ENCODE measurements at regions not wholly inside any gene's neighbourhood (a gene's known extent, or its start where the extent isn't known, plus 50 kb on each side); places are given as distances from the start of the nearest gene placed in this dataset.

DNA sequence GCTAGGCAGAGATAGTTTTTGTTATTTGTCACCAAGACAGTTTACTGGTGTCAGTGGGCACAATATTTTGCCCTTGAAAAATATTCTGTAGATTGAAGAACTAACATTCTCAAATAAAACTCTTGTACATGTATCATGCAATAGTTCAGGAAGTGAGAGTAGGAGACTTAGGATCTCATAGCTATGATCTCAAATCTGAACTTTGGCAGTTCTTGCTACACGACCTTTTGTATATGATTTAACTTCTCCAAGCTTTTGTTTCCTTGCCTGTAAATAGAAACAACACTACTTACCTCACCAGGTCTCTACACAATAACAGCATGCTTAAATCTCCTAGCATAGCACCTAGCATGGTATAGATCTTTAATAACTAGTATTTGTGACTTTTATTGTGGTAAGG lies 219.9 kb downstream of the ICOS start:
- TF ChIP-seq, protein P1, sequence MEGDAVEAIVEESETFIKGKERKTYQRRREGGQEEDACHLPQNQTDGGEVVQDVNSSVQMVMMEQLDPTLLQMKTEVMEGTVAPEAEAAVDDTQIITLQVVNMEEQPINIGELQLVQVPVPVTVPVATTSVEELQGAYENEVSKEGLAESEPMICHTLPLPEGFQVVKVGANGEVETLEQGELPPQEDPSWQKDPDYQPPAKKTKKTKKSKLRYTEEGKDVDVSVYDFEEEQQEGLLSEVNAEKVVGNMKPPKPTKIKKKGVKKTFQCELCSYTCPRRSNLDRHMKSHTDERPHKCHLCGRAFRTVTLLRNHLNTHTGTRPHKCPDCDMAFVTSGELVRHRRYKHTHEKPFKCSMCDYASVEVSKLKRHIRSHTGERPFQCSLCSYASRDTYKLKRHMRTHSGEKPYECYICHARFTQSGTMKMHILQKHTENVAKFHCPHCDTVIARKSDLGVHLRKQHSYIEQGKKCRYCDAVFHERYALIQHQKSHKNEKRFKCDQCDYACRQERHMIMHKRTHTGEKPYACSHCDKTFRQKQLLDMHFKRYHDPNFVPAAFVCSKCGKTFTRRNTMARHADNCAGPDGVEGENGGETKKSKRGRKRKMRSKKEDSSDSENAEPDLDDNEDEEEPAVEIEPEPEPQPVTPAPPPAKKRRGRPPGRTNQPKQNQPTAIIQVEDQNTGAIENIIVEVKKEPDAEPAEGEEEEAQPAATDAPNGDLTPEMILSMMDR (IDR thresholded peaks at IDR 0.05) = no peak
- no peak for TF ChIP-seq POLR2A (IDR thresholded peaks at IDR 0.05)
